ENCODE measurements at regions not wholly inside any gene's neighbourhood (a gene's known extent, or its start where the extent isn't known, plus 50 kb on each side); places are given as distances from the start of the nearest gene placed in this dataset.

GRCh38 chr2:41871080-41871479 is 176.7 kb upstream of the PKDCC start:
- DNase-seq, result no peak

DNA sequence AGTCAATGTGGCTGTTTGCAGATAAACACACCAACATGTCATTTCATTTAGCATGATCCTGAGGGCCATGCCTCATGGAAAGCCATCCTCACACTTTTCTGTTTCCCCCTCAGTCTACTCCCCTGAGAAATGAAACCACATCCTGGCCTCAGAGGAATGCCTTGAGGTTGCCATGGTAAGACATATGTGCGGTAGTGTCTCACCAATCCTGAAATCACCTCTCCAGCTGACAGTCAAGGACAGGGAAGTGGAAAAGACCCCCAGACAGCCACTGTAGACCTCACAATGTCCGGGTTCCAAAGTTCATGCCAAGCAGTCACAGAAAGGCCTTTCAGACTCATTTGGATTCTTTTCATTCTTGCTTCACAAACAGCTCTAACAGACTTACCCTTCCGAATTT is 175.2 kb upstream of the PKDCC start:
- DNase-seq, result no peak

DNA sequence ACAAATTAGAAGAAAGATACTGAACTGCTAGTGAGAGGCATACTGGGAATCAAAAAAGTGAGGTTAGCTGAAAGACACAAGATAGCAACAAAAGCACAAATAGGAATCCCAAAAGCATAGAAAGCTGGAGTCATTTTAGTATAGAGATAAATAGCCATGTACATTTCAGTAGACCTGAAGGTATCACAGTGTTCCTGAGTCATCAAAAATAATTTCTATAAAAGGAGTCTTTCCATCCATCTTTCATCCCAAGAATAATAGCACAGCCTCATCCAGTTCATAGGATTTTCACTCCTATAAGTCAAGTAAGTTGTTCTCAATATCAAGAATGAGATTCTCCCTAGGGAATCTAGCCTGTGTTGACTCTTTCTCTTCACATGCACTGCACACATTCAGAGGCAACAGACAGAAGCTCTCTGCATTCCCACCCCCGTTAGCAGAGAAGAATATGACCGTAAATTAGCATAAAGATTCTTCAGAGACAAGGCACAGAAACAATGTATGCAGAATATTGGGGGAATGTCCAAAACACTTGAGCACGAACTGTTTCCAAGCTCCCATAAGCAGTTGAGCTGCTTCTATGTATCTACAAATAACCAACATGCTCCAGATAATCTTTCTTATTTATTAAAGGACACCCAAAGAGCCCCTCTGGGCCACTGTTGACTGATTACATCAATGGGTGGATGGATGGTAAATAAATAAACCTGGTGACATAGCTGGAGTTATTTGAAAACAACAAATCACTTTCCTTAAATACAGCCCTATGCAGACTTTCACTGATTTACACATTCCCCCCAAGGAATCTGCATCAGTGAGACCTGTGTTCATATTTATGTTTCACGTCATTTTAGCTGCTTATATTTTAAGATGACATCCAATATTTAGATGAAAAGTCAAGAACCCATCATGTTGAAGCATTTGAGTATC is 174.5 kb upstream of the PKDCC start:
- DNase-seq, result no peak

- DNase-seq, result no peak
Observed at GRCh38 chr2:41877114-41877678, 170.6 kb upstream of the PKDCC start.

DNA sequence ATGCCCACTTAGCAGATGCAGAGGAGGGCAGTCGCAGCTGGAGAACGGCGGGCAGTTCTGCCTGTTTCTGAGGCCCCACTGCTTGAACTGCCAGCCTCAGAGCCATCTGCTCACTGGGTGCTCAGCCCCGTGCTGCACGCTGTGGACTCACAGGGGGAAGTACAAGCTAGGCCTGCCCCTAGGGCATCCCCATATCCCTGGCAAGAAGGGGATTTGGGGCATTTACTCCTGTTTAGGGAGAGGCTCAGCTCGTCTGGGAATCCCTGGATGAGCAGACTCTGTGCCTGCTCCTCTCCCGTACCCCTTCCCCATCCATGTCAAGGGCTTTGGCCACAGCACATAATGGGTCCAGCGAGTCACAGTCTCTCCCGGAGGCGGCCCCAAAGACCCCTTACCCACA is 169.8 kb upstream of the PKDCC start:
- no peak for DNase-seq

GRCh38 chr2:41878716-41879234 is 169.0 kb upstream of the PKDCC start:
- DNase-seq, result no peak

DNA sequence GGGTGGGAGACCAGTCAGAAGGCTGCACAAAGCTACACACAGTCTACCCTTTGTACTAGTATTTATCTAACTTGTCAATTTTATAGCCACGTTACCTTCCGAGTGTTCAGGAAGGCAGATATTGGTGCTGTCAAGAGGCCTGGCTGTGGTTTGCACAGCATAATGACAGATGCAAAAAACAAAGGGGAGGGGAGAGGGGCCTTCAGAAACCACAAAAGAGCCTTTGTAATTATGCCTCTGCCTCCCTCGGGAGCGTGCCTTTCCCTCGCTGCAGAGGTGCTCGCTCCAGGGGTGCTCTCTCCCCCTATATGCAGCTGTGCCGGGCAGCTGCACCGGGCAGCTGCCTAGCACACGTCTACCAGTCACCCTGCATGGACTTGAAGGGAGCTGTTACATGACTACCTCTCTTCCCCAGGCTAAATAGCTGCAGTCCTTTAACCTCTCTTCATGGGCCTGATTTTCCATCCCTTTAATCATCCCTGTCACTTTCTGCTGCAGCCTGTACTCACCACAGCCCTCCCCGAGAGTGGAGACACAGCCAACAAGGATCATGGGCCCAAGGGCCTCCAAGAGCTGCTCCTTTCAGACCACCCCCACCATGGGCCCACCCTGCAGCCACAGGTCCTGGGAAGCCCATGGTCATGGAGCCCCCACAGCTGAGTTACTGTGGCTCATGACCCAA is 168.4 kb upstream of the PKDCC start:
- no peak for DNase-seq

- no peak for DNase-seq
Observed at GRCh38 chr2:41880561-41881243, 167.1 kb upstream of the PKDCC start.

- DNase-seq, result no peak
Observed at GRCh38 chr2:41881249-41881648, 166.6 kb upstream of the PKDCC start.

DNA sequence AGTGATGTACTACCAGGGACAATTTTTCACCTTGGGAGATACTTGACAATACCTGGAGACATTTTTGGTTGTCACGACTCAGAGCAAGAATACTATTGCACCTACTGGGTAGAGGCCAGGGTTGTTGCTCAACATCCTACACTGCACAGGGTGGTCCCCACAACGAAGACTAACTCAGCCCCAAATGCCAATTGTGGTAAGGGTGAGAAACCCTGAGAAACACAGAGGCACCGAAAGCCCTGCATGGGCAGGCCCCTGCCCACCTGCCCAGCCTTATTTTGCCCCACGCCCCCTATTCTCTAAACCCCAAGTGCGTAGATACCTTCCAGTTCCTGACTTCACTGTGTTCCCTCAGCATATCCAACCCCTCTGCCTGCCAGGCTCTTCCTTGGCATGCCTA is 163.1 kb upstream of the PKDCC start:
- no peak for DNase-seq

GRCh38 chr2:41886145-41886664 is 161.6 kb upstream of the PKDCC start:
- DNase-seq, result no peak

DNA sequence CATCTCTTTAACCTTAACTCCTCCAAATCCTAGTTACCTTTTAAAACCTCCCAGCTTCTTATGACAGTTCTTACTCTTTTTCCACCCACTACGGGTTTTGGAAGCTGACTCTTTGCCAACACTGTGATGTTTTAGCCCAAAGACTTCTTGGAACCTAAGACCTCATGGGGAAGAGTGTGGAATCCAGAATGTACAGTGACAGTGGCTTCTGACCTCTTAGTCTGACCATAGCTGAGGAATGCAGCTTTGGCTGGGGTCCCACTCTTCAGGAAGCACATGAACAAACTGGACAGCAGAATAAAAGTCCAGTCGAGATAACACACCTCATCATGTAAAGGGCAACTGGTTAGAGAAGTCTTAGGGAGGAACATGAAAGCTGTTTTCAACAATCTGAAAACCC is 161.1 kb upstream of the PKDCC start:
- DNase-seq, result no peak

DNA sequence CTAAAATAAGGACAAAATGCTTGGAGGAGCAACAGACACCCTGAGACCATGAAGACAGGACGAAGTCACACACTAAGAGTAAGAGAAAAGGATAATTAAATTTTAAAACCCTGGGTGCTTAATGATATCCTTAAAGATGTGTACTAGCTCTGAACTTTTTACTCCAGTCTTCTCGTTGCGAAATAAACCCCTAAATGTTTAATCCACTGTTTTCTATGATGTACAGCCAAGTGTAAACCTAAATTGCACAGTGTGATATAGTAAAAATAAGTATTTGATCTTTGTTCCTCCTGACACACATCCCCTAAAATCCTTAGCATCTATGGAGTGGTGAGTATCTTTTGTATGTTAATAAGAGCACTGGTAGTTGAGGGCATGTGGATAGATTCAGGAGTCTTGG is 157.5 kb upstream of the PKDCC start:
- DNase-seq, result no peak

DNA sequence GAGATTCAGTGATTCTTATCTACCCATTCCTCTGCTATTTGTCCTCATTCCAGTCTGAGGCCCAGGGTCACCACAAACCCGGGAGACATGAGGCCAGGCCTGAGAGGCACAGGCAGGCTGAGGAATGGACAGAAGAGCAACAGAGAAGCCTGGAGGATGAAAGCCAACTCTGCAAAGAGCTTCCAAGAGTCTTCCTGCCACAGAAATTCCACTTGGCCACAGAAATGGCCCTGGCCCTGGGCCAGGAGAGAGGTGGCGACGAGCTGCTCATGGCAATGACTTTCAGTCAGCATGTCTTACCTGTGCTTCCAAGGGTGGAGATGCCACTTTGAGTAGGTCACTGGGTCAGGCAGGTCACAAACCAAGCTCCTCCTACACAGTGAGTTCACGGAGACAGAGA is 155.3 kb upstream of the PKDCC start:
- DNase-seq, result no peak

GRCh38 chr2:41894563-41895333 is 153.1 kb upstream of the PKDCC start:
- no peak for DNase-seq

DNA sequence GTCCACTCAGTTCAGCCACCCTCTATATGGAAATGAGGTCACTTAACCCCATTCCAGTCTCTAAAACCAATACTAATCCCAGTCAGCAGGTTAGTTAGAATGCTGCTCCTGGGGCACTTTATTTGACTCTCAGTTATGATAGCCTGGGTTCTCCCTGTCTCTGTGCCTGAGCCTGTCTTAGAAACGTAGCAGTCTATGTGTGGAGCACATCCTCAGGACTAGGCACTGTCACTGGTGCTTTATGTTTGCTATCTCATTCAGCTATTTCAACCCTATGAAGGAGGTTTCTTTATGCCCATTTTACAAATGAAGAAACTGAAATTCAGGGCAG is 152.5 kb upstream of the PKDCC start:
- no peak for DNase-seq

DNA sequence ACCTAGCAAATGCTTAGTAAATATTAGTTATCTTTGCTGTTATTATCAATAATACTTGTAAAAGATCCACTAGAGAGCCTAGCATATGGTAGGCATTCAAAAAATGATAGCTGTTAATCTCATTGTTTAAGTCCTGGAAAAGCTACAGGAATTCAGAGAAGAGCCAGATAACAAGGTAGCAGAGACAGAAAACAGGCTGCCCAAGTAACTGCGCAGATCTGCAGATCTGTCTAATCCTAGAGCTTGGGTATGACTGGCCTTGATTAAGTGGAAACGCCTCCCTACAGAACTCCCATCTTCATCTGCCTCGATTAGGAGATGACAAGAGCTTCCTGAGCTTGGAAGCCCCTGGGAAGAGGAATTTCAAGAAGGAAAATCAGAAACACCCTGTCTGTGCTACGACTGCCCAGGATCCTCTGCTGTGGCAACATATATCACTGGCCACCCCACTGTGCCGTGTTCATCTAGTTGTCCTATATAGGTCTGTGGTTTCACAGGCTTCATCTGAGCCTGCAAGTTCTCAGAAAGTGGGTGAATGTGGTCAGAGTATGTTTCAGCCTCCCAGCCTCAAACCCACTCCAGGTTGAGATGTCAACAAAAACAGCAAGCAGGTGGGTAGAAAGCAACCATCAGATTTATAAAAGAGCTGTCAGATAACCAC is 151.5 kb upstream of the PKDCC start:
- DNase-seq, result no peak

- no peak for DNase-seq
Observed at GRCh38 chr2:41899189-41899588, 148.6 kb upstream of the PKDCC start.

DNA sequence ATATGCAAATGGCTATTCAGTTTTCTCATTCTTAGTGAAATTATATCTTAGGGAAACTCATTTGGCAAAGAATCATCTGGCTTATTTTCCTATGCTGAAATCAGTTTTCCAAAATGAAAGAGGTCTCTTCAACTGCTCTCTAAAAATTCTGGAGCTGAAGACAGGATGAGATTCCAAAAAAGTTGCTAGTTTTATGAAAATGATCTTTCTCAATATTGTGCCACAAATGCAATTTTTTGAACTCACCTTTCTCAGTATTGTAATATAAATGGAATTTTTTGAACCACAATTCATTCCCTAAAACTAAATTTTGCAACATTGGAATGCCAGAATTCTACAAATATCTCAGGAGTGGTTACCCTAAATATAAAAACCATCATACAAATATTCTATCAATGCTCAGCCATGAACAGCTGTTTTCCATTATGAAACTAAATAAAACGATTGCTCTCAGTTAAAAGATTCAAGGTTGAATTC is 147.7 kb upstream of the PKDCC start:
- DNase-seq, result no peak

- DNase-seq, result no peak
Observed at GRCh38 chr2:41902897-41903296, 144.9 kb upstream of the PKDCC start.

DNA sequence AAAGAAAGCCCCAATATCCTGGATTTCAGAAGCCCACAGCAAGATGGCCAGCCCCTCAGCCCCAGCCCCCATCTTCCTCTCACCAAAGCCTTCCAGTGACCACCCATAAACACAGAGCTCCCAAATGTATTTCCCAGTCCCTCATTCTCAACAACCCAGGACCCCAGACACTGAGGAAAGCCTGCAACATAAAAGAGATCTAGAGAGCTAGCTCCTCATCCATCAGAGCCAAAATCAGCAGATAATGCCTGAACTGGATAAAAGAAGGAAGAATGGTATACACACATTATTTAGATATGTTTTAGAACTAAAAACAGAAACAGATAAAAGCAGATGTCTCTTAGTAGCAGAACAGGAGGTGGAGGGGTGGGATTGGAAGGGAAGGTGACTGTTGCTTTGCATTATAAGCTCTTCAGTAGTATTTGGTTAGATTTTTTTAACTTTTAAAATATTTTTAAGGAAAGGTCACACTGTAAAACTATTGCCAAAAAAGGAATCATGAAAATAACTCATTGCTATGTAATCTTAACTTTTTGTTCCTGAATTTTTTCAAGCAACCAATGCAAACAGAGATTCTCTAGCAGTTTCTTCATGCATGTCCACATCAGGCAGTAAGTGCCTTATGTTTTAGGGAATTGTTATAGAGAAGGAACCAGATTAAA is 144.2 kb upstream of the PKDCC start:
- DNase-seq, result no peak
